ENCODE measurements at regions not wholly inside any gene's neighbourhood (a gene's known extent, or its start where the extent isn't known, plus 50 kb on each side); places are given as distances from the start of the nearest gene placed in this dataset.

DNA sequence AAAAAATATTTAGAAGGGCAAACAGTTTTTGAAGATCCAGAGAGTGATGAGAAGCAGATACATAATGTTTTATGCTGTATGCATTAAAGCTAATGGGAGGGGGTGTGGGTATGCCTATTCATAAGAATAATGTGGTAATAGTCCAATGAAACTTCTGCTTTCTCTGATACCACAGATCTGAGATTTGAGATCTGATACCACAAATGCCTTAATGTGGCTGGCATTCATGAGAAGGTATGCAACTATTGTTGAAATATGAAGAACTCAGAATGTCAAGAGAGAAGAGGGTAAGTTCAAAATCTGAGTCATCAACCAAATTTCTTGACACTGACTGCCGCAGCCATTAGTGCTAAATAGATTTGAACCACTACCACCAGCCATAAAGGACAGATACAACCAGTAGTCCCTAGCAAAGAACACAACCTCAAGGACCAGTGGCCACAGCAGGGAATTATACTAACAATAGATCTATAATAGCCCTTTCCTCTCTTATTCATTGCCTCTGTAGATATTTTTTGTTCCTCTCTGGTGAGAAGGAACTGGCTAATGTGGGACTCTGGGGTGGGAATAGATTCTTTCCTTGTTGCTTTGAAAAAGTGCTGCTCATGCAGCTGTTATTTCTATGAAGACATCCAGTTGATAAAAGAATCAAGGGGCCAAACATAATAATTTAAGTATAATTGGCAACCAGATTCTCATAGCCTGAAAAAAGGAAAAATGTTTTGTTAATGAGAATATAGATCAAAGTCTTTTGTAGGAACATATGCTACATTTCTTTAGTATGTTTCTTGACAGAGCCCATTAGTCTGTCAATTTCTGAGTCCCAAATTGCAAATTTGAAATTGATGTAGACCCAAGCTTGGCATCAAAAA lies 256.5 kb upstream of the ZNF608 start:
- Histone ChIP-seq H3K36me3 (ENCODE audit: control insufficient read depth in 2 of 2, insufficient read depth in 2 of 2, low read length in 1 of 2) (no peaks in the 10 kb centered on the region), H3K27ac (ENCODE audit: control insufficient read depth, insufficient read depth) (no peak overlapping the region), H3K4me3 (no peak overlapping the region), H3K79me2 (ENCODE audit: control insufficient read depth, insufficient read depth, low read length) (no peaks in the 10 kb centered on the region), H2AFZ (ENCODE audit: control insufficient read depth, low read depth, low read length) (no peak overlapping the region), H3K4me2 (ENCODE audit: control insufficient read depth, insufficient read depth) (no peak overlapping the region), H3K9ac (ENCODE audit: control insufficient read depth, insufficient read depth, low read length) (no peak overlapping the region), H4K20me1 (ENCODE audit: control insufficient read depth, insufficient read depth) (no peaks in the 10 kb centered on the region), H3K27me3 (replicated peaks in 1 of 2; ENCODE audit: control insufficient read depth in 2 of 2, insufficient read depth in 2 of 2, low read length in 1 of 2) (no peaks in the 10 kb centered on the region), H3K4me1 (ENCODE audit: control insufficient read depth, insufficient read depth, low read length) (peaks cover 10% of the 10 kb centered on the region; the same call in 1 of the 2 replicates), H3K9me3 (replicated peaks; ENCODE audit: control insufficient read depth, insufficient read depth, low read length) (no peaks in the 10 kb centered on the region; the same call in 2 of the 3 replicates)
- WGBS (ENCODE audit: insufficient coverage, insufficient replicate concordance, low lambda C conversion rate, missing lambda C conversion rate) = 0% methylated on average over 1 of the region's 1 CpG
- in situ Hi-C loops (cut with MboI) = no loop called here
- ChIA-PET SMC1A (ENCODE audit: uncharacterized antibody, unreplicated experiment) (interaction anchor here (0.6 to 4.9 kb wide), 7 partner anchors 8 to 129 kb away, joined by 3 to 30 read pairs (median 4); no protein-coding TSS in a partner anchor), RAD21 (ENCODE audit: unreplicated experiment) (interaction anchor here (0.7 to 5.1 kb wide), 5 partner anchors 51 to 82 kb away, joined by 3 to 55 read pairs (median 4); no protein-coding TSS in a partner anchor), POLR2A (interaction anchor here (1.0 kb wide), 1 partner anchor 109 kb away, joined by 3 read pairs; no protein-coding TSS in a partner anchor), CTCF (no interaction called here)
- ATAC-seq (peak; percentile 75), FAIRE-seq (peak; percentile 7), DNase-seq (ENCODE audit: low read depth, low spot score) (peak; percentile 55)
- intact Hi-C loops (cut with micrococcal nuclease; ENCODE audit: unreplicated experiment) = loop anchor here (1.0 kb wide), 1 partner anchor 68 kb away; no protein-coding TSS in a partner anchor
- BruUV-seq (replicated peaks) = no TSS peak
- peak; percentile 41 to 51; a peak in 2 of 4 replicates for TF ChIP-seq IKZF2 (IDR thresholded peaks at IDR 0.05)
- TF ChIP-seq ETV6 (conservative IDR thresholded peaks at IDR 0.05 in 1 of 2, IDR thresholded peaks at IDR 0.05 in 1 of 2; ENCODE audit: borderline replicate concordance in 1 of 2, low read depth in 1 of 2) = 0 out of 4 replicates have a peak, but pooled peaks of 1 of the 2 experiments have one; percentile 17
- TF ChIP-seq TCF7 (IDR thresholded peaks at IDR 0.05; ENCODE audit: borderline replicate concordance) = peak; percentile 29; the same call in 1 of the 2 replicates
- TF ChIP-seq, protein P1, sequence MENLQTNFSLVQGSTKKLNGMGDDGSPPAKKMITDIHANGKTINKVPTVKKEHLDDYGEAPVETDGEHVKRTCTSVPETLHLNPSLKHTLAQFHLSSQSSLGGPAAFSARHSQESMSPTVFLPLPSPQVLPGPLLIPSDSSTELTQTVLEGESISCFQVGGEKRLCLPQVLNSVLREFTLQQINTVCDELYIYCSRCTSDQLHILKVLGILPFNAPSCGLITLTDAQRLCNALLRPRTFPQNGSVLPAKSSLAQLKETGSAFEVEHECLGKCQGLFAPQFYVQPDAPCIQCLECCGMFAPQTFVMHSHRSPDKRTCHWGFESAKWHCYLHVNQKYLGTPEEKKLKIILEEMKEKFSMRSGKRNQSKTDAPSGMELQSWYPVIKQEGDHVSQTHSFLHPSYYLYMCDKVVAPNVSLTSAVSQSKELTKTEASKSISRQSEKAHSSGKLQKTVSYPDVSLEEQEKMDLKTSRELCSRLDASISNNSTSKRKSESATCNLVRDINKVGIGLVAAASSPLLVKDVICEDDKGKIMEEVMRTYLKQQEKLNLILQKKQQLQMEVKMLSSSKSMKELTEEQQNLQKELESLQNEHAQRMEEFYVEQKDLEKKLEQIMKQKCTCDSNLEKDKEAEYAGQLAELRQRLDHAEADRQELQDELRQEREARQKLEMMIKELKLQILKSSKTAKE (IDR thresholded peaks at IDR 0.05; ENCODE audit: low read depth, poor library complexity, severe bottlenecking) = peak; percentile 31
- TF ChIP-seq ZNF274 (IDR thresholded peaks at IDR 0.05; ENCODE audit: insufficient read depth, insufficient read length) = no peak
- no peak for TF ChIP-seq MYC (IDR thresholded peaks at IDR 0.05; ENCODE audit: insufficient read depth, insufficient read length, insufficient replicate concordance, low read length, severe bottlenecking)
- TF ChIP-seq, protein P2, sequence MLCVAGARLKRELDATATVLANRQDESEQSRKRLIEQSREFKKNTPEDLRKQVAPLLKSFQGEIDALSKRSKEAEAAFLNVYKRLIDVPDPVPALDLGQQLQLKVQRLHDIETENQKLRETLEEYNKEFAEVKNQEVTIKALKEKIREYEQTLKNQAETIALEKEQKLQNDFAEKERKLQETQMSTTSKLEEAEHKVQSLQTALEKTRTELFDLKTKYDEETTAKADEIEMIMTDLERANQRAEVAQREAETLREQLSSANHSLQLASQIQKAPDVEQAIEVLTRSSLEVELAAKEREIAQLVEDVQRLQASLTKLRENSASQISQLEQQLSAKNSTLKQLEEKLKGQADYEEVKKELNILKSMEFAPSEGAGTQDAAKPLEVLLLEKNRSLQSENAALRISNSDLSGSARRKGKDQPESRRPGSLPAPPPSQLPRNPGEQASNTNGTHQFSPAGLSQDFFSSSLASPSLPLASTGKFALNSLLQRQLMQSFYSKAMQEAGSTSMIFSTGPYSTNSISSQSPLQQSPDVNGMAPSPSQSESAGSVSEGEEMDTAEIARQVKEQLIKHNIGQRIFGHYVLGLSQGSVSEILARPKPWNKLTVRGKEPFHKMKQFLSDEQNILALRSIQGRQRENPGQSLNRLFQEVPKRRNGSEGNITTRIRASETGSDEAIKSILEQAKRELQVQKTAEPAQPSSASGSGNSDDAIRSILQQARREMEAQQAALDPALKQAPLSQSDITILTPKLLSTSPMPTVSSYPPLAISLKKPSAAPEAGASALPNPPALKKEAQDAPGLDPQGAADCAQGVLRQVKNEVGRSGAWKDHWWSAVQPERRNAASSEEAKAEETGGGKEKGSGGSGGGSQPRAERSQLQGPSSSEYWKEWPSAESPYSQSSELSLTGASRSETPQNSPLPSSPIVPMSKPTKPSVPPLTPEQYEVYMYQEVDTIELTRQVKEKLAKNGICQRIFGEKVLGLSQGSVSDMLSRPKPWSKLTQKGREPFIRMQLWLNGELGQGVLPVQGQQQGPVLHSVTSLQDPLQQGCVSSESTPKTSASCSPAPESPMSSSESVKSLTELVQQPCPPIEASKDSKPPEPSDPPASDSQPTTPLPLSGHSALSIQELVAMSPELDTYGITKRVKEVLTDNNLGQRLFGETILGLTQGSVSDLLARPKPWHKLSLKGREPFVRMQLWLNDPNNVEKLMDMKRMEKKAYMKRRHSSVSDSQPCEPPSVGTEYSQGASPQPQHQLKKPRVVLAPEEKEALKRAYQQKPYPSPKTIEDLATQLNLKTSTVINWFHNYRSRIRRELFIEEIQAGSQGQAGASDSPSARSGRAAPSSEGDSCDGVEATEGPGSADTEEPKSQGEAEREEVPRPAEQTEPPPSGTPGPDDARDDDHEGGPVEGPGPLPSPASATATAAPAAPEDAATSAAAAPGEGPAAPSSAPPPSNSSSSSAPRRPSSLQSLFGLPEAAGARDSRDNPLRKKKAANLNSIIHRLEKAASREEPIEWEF (IDR thresholded peaks at IDR 0.05; ENCODE audit: insufficient replicate concordance, low read depth, low read length) = peak; percentile 28
- no peak for TF ChIP-seq POLR2A (IDR thresholded peaks at IDR 0.05; ENCODE audit: low read depth, low read length)
- TF ChIP-seq, protein P3, sequence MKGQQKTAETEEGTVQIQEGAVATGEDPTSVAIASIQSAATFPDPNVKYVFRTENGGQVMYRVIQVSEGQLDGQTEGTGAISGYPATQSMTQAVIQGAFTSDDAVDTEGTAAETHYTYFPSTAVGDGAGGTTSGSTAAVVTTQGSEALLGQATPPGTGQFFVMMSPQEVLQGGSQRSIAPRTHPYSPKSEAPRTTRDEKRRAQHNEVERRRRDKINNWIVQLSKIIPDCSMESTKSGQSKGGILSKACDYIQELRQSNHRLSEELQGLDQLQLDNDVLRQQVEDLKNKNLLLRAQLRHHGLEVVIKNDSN (IDR thresholded peaks at IDR 0.05; ENCODE audit: borderline replicate concordance, extremely low read length, insufficient read depth, low read depth, low read length) = no peak
- no peak for TF ChIP-seq RAD51 (IDR thresholded peaks at IDR 0.05)
- TF ChIP-seq SUZ12 (IDR thresholded peaks at IDR 0.05; ENCODE audit: unreplicated experiment) = no peak
- TF ChIP-seq EGR1 (IDR thresholded peaks at IDR 0.05; ENCODE audit: borderline replicate concordance in 1 of 2, low read depth in 2 of 2, low read length in 2 of 2) = no peak
- no peak for TF ChIP-seq HDAC6 (IDR thresholded peaks at IDR 0.05; ENCODE audit: unreplicated experiment)
- no peak for TF ChIP-seq YBX1 (IDR thresholded peaks at IDR 0.05)

Measured in GM12878 (cell line).